WTC11 (cell line): ENCODE measurements at regions not wholly inside any gene's neighbourhood (a gene's known extent, or its start where the extent isn't known, plus 50 kb on each side); places are given as distances from the start of the nearest gene placed in this dataset.

ENCODE experiments used
- ETV6 ChIP-seq: sonication (generic); formaldehyde crosslinking; IDR thresholded peaks from 2 replicates; pipeline ENCODE4 v1.8.1; 2022; ENCODE audit warnings: mild to moderate bottlenecking, missing genetic modification reagents
- SP1 ChIP-seq: sonication (generic); formaldehyde crosslinking; conservative IDR thresholded peaks from 2 replicates; pipeline ENCODE4 v1.8.1; 2022; ENCODE audit warnings: missing genetic modification reagents
- TEAD4 ChIP-seq: sonication (generic); formaldehyde crosslinking; IDR thresholded peaks from 2 replicates; pipeline ENCODE4 v1.8.0; 2022; ENCODE audit warnings: mild to moderate bottlenecking, missing genetic modification reagents
- ZNF121 ChIP-seq: sonication (generic); formaldehyde crosslinking; IDR thresholded peaks from 2 replicates; pipeline ENCODE4 v1.8.0; 2023; ENCODE audit warnings: missing genetic modification reagents
- TF ChIP-seq, protein P1 (sequence below): fragments of 200-600 bp; IDR thresholded peaks from 2 replicates; pipeline ENCODE4 v1.8.0; 2022; ENCODE audit warnings: antibody characterized with exemption
- TF ChIP-seq, protein P2 (sequence below): sonication (generic); formaldehyde crosslinking; IDR thresholded peaks from 2 replicates; pipeline ENCODE4 v1.8.0; 2022; ENCODE audit warnings: mild to moderate bottlenecking, missing genetic modification reagents
- TF ChIP-seq, protein P3 (sequence below): sonication (generic); formaldehyde crosslinking; IDR thresholded peaks from 2 replicates; pipeline ENCODE4 v1.8.1; 2023; ENCODE audit warnings: mild to moderate bottlenecking, missing genetic modification reagents, moderate library complexity
- TF ChIP-seq, protein P4 (sequence below): sonication (generic); formaldehyde crosslinking; IDR thresholded peaks from 2 replicates; pipeline ENCODE4 v1.8.1; 2023; ENCODE audit warnings: mild to moderate bottlenecking, missing genetic modification reagents, borderline replicate concordance
- TF ChIP-seq, protein P5 (sequence below): fragments of 250-450 bp; sonication (Bioruptor Pico); IDR thresholded peaks from 2 replicates; pipeline ENCODE4 v1.8.0; 2021; ENCODE audit warnings: mild to moderate bottlenecking

DNA sequence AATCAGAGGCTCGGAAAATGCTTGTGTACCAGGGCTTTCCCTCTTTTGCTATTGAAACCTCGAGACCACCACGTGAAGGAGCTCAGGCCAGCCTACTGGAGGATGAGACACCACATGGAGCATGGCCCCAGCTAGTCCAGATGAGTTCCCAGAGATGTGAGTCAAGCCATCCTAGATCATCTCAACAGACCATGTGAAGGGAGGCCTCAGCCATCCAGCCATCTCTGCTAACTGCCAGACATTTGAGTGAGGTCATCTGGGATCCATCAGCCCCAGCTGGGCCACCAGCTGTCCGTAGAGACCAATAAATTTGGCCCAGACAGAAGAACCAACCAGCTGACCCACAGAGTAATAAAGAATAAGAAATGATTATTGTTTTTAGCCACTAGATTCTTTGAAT is 62.8 kb upstream of the PROK2 start:
- TF ChIP-seq, protein P1, sequence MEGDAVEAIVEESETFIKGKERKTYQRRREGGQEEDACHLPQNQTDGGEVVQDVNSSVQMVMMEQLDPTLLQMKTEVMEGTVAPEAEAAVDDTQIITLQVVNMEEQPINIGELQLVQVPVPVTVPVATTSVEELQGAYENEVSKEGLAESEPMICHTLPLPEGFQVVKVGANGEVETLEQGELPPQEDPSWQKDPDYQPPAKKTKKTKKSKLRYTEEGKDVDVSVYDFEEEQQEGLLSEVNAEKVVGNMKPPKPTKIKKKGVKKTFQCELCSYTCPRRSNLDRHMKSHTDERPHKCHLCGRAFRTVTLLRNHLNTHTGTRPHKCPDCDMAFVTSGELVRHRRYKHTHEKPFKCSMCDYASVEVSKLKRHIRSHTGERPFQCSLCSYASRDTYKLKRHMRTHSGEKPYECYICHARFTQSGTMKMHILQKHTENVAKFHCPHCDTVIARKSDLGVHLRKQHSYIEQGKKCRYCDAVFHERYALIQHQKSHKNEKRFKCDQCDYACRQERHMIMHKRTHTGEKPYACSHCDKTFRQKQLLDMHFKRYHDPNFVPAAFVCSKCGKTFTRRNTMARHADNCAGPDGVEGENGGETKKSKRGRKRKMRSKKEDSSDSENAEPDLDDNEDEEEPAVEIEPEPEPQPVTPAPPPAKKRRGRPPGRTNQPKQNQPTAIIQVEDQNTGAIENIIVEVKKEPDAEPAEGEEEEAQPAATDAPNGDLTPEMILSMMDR: no peak
- TF ChIP-seq, protein P2, sequence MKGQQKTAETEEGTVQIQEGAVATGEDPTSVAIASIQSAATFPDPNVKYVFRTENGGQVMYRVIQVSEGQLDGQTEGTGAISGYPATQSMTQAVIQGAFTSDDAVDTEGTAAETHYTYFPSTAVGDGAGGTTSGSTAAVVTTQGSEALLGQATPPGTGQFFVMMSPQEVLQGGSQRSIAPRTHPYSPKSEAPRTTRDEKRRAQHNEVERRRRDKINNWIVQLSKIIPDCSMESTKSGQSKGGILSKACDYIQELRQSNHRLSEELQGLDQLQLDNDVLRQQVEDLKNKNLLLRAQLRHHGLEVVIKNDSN (CRISPR knock-in tag): no peak
- TF ChIP-seq ETV6 (no peak), TEAD4 (no peak), SP1 (CRISPR knock-in tag) (no peak), ZNF121 (CRISPR knock-in tag) (no peak)
- TF ChIP-seq, protein P3, sequence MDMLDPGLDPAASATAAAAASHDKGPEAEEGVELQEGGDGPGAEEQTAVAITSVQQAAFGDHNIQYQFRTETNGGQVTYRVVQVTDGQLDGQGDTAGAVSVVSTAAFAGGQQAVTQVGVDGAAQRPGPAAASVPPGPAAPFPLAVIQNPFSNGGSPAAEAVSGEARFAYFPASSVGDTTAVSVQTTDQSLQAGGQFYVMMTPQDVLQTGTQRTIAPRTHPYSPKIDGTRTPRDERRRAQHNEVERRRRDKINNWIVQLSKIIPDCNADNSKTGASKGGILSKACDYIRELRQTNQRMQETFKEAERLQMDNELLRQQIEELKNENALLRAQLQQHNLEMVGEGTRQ (CRISPR knock-in tag): no peak
- TF ChIP-seq, protein P4, sequence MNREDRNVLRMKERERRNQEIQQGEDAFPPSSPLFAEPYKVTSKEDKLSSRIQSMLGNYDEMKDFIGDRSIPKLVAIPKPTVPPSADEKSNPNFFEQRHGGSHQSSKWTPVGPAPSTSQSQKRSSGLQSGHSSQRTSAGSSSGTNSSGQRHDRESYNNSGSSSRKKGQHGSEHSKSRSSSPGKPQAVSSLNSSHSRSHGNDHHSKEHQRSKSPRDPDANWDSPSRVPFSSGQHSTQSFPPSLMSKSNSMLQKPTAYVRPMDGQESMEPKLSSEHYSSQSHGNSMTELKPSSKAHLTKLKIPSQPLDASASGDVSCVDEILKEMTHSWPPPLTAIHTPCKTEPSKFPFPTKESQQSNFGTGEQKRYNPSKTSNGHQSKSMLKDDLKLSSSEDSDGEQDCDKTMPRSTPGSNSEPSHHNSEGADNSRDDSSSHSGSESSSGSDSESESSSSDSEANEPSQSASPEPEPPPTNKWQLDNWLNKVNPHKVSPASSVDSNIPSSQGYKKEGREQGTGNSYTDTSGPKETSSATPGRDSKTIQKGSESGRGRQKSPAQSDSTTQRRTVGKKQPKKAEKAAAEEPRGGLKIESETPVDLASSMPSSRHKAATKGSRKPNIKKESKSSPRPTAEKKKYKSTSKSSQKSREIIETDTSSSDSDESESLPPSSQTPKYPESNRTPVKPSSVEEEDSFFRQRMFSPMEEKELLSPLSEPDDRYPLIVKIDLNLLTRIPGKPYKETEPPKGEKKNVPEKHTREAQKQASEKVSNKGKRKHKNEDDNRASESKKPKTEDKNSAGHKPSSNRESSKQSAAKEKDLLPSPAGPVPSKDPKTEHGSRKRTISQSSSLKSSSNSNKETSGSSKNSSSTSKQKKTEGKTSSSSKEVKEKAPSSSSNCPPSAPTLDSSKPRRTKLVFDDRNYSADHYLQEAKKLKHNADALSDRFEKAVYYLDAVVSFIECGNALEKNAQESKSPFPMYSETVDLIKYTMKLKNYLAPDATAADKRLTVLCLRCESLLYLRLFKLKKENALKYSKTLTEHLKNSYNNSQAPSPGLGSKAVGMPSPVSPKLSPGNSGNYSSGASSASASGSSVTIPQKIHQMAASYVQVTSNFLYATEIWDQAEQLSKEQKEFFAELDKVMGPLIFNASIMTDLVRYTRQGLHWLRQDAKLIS (CRISPR knock-in tag): no peak
- TF ChIP-seq, protein P5, sequence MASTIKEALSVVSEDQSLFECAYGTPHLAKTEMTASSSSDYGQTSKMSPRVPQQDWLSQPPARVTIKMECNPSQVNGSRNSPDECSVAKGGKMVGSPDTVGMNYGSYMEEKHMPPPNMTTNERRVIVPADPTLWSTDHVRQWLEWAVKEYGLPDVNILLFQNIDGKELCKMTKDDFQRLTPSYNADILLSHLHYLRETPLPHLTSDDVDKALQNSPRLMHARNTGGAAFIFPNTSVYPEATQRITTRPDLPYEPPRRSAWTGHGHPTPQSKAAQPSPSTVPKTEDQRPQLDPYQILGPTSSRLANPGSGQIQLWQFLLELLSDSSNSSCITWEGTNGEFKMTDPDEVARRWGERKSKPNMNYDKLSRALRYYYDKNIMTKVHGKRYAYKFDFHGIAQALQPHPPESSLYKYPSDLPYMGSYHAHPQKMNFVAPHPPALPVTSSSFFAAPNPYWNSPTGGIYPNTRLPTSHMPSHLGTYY (CRISPR knock-in tag): no peak
